ENCODE measurements at regions not wholly inside any gene's neighbourhood (a gene's known extent, or its start where the extent isn't known, plus 50 kb on each side); places are given as distances from the start of the nearest gene placed in this dataset.

GRCh38 chr9:18229992-18230676 lies 243.8 kb upstream of the ADAMTSL1 start:
- TF ChIP-seq CTCF (IDR thresholded peaks at IDR 0.05) (no peak), POLR2A (IDR thresholded peaks at IDR 0.05) (no peak)

Data from uterus (tissue), 2 donors.